ENCODE measurements at regions not wholly inside any gene's neighbourhood (a gene's known extent, or its start where the extent isn't known, plus 50 kb on each side); places are given as distances from the start of the nearest gene placed in this dataset.

DNA sequence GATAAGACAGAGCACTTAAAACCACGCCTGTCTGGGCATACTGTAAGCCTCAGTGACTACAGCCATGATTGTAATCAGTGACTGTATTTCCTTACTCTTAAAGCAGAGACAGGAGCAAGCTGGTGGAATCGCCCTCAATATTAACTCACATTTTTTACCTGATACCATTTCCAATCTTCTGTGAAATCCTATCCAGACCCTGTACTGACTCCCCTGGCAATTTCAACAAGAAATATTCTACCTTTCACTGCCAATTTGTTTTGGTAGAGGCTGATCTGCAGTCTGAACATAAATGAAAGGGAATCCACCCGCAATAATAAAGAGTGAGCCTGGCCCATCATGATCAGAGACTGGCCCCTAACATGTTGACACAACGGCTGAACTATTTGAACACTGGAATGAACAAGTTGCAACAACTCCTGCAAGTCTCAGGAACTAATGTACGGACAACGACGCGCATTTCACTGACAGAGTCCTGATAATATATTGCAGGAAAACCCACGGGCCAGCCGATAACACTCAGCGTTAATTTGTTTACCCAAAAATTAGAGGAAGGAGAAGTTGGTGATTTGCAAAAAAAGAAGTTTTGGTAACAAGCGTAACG is 195.5 kb upstream of the BTG1 start:
- intact Hi-C loops (cut with micrococcal nuclease): no loop called here
- Mint-ChIP-seq H3K4me1 (ENCODE audit: low read depth) (peaks cover 8% of the 10 kb centered on the region), H3K36me3 (no peaks in the 10 kb centered on the region), H3K4me3 (no peak overlapping the region), H3K27me3 (no peaks in the 10 kb centered on the region), H3K9me3 (peaks cover 12% of the 10 kb centered on the region), H3K27ac (no peak overlapping the region)
- DNase-seq: no peak
- ChIA-PET POLR2A (no interaction called here), CTCF (no interaction called here)

GRCh38 chr12:92340441-92341064 is 194.9 kb upstream of the BTG1 start:
- Mint-ChIP-seq H3K4me1 (ENCODE audit: low read depth) (peaks cover 8% of the 10 kb centered on the region), H3K9me3 (peaks cover 8% of the 10 kb centered on the region), H3K27me3 (no peaks in the 10 kb centered on the region), H3K36me3 (no peaks in the 10 kb centered on the region), H3K27ac (no peak overlapping the region), H3K4me3 (no peak overlapping the region)
- ChIA-PET POLR2A (no interaction called here), CTCF (no interaction called here)
- intact Hi-C loops (cut with micrococcal nuclease): no loop called here
- no peak for DNase-seq

- Mint-ChIP-seq H3K4me1 (ENCODE audit: low read depth) (peaks cover 8% of the 10 kb centered on the region), H3K27me3 (no peaks in the 10 kb centered on the region), H3K27ac (no peak overlapping the region), H3K36me3 (no peaks in the 10 kb centered on the region), H3K9me3 (peaks cover 2% of the 10 kb centered on the region), H3K4me3 (no peak overlapping the region)
- ChIA-PET POLR2A (no interaction called here), CTCF (no interaction called here)
- no peak for DNase-seq
- intact Hi-C loops (cut with micrococcal nuclease): no loop called here
These were observed 194.4 kb upstream of the BTG1 start for GRCh38 chr12:92340003-92340402.

DNA sequence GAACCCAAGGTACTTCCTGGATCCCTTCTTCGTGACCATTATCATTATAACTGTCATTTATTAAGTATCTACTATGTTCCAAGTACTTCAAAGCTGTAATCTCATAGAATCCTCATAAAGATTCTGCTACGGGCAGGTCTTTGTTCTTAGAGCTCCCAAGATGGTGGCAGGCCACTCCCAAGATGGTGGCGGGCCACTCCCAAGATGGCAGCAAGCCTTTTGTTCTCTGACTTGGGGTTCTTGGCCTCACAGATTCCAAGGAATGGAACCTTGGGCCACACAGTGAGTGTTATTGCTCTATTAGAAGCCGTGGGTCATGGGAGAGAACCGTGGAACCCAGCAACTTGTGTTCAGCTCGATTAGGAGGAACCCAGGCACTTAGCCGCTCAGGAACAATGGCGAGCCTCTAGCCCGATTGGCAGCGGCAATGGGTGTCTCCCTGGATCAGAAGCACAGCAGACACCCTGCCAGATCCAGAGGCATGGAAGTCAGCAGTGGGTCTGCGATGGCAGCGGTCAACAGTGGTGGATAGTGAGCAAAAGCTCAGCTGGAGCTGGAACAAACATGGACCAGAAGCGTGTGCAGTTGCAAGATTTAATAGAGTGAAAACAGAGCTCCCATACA is 193.7 kb upstream of the BTG1 start:
- H3K4me1 Mint-ChIP-seq (ENCODE audit: low read depth): peaks cover 8% of the 10 kb centered on the region
- no peak overlapping the region for H3K4me3 Mint-ChIP-seq
- H3K27ac Mint-ChIP-seq: no peak overlapping the region
- no peak for DNase-seq
- H3K36me3 Mint-ChIP-seq: no peaks in the 10 kb centered on the region
- CTCF ChIA-PET: no interaction called here
- peaks cover 2% of the 10 kb centered on the region for H3K9me3 Mint-ChIP-seq
- intact Hi-C loops (cut with micrococcal nuclease): no loop called here
- POLR2A ChIA-PET: no interaction called here
- no peaks in the 10 kb centered on the region for H3K27me3 Mint-ChIP-seq

DNA sequence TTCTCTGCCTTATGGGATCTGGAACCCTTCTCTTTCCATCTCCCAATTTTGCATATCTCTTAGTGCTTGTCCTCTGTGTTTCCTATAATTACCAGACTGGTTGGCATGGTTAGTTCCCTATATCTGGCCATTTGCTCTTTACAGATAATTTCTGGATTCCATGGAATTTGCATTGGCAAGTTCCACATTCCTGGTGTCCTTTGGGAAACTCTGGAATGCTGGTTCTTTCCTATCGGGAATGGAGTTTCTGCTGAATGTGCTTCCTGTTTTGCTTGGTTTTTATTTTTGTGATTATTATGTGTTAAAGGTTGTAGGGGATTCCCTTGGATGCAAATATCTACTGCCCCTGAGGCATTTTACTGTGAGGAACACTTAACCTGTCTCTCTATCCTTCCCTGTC is 193.0 kb upstream of the BTG1 start:
- no peaks in the 10 kb centered on the region for H3K27me3 Mint-ChIP-seq
- H3K36me3 Mint-ChIP-seq: no peaks in the 10 kb centered on the region
- H3K4me3 Mint-ChIP-seq: no peak overlapping the region
- H3K9me3 Mint-ChIP-seq: peaks cover 2% of the 10 kb centered on the region
- H3K27ac Mint-ChIP-seq: no peak overlapping the region
- ChIA-PET POLR2A (no interaction called here), CTCF (interaction anchor here (0.6 kb wide), 1 partner anchor 256 kb away, joined by 3 read pairs; no protein-coding TSS in a partner anchor)
- DNase-seq: no peak
- H3K4me1 Mint-ChIP-seq (ENCODE audit: low read depth): peaks cover 13% of the 10 kb centered on the region
- intact Hi-C loops (cut with micrococcal nuclease): no loop called here

GRCh38 chr12:92338102-92338501 is 192.5 kb upstream of the BTG1 start:
- Mint-ChIP-seq H3K36me3 (no peaks in the 10 kb centered on the region), H3K9me3 (peaks cover 2% of the 10 kb centered on the region), H3K27me3 (no peaks in the 10 kb centered on the region), H3K4me1 (ENCODE audit: low read depth) (peaks cover 18% of the 10 kb centered on the region), H3K4me3 (no peak overlapping the region), H3K27ac (no peak overlapping the region)
- DNase-seq: no peak
- CTCF ChIA-PET: interaction anchor here (0.6 kb wide), 1 partner anchor 257 kb away, joined by 3 read pairs; no protein-coding TSS in a partner anchor
- intact Hi-C loops (cut with micrococcal nuclease): no loop called here
- POLR2A ChIA-PET: no interaction called here

GRCh38 chr12:92337128-92337527 is 191.5 kb upstream of the BTG1 start:
- Mint-ChIP-seq H3K36me3 (no peaks in the 10 kb centered on the region), H3K4me3 (no peak overlapping the region), H3K27ac (no peak overlapping the region), H3K27me3 (no peaks in the 10 kb centered on the region), H3K9me3 (peaks cover 2% of the 10 kb centered on the region), H3K4me1 (ENCODE audit: low read depth) (peaks cover 27% of the 10 kb centered on the region)
- CTCF ChIA-PET: interaction anchor here (0.6 kb wide), 1 partner anchor 1166 kb away, joined by 3 read pairs; no protein-coding TSS in a partner anchor
- intact Hi-C loops (cut with micrococcal nuclease): no loop called here
- no peak for DNase-seq
- POLR2A ChIA-PET: no interaction called here

DNA sequence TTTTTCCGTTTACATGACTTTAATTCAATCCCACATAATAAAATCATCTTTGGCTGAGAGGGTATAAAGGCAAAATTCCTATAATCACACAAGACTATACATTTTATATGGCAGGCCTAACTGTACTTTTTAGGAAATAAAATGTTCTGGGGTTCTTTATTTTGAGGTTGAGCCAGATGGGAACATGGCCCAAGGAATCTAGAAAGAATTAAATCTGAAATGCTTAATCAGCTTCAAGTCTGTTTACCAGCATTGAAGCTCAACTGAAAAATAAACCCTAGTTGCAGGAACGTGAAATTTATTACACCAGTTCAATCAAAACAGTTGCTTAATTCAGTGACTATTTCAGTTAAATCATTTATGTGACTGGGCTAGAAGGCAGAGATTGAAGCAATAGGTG is 191.0 kb upstream of the BTG1 start:
- ChIA-PET CTCF (interaction anchor here (0.6 kb wide), 1 partner anchor 1166 kb away, joined by 3 read pairs; no protein-coding TSS in a partner anchor), POLR2A (no interaction called here)
- intact Hi-C loops (cut with micrococcal nuclease): no loop called here
- no peaks in the 10 kb centered on the region for H3K36me3 Mint-ChIP-seq
- H3K4me3 Mint-ChIP-seq: no peak overlapping the region
- peaks cover 2% of the 10 kb centered on the region for H3K9me3 Mint-ChIP-seq
- H3K27me3 Mint-ChIP-seq: no peaks in the 10 kb centered on the region
- no peak overlapping the region for H3K27ac Mint-ChIP-seq
- H3K4me1 Mint-ChIP-seq (ENCODE audit: low read depth): peaks cover 29% of the 10 kb centered on the region
- DNase-seq: no peak

DNA sequence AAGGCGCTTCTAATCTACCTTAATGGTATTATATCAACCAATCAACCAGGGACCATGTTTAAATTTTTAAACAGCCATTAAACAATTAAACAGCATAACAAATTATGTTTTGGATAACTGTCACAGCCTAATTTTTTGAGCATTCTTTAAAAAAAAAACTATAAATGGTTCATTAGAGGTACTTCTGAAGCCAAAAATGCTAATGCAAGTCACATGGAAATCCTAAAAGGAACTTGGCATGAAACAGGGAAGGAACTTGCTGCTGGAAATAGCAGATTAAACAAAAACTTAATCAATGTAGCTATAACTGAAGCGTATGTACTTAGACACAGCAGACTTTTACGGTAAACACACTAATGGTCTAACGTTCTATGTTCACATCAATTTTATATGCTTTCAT is 190.2 kb upstream of the BTG1 start:
- H3K36me3 Mint-ChIP-seq: no peaks in the 10 kb centered on the region
- no peak overlapping the region for H3K4me3 Mint-ChIP-seq
- CTCF ChIA-PET: no interaction called here
- H3K9me3 Mint-ChIP-seq: peaks cover 2% of the 10 kb centered on the region
- peaks cover 23% of the 10 kb centered on the region for H3K4me1 Mint-ChIP-seq (ENCODE audit: low read depth)
- DNase-seq: no peak
- POLR2A ChIA-PET: no interaction called here
- intact Hi-C loops (cut with micrococcal nuclease): no loop called here
- H3K27ac Mint-ChIP-seq: no peak overlapping the region
- H3K27me3 Mint-ChIP-seq: no peaks in the 10 kb centered on the region

GRCh38 chr12:92334552-92334951 is 188.9 kb upstream of the BTG1 start:
- Mint-ChIP-seq H3K36me3 (no peaks in the 10 kb centered on the region), H3K9me3 (peaks cover 1% of the 10 kb centered on the region), H3K27ac (no peak overlapping the region), H3K27me3 (no peaks in the 10 kb centered on the region), H3K4me3 (no peak overlapping the region), H3K4me1 (ENCODE audit: low read depth) (peaks cover 21% of the 10 kb centered on the region)
- intact Hi-C loops (cut with micrococcal nuclease): no loop called here
- no peak for DNase-seq
- ChIA-PET CTCF (interaction anchor here (1.2 kb wide), 1 partner anchor 10 kb away, joined by 3 read pairs; no protein-coding TSS in a partner anchor), POLR2A (no interaction called here)

GRCh38 chr12:92332552-92332951 is 186.9 kb upstream of the BTG1 start:
- Mint-ChIP-seq H3K27me3 (no peaks in the 10 kb centered on the region), H3K4me1 (ENCODE audit: low read depth) (peaks cover 21% of the 10 kb centered on the region), H3K36me3 (no peaks in the 10 kb centered on the region), H3K9me3 (no peaks in the 10 kb centered on the region), H3K27ac (no peak overlapping the region), H3K4me3 (no peak overlapping the region)
- intact Hi-C loops (cut with micrococcal nuclease): no loop called here
- no peak for DNase-seq
- ChIA-PET CTCF (no interaction called here), POLR2A (no interaction called here)

DNA sequence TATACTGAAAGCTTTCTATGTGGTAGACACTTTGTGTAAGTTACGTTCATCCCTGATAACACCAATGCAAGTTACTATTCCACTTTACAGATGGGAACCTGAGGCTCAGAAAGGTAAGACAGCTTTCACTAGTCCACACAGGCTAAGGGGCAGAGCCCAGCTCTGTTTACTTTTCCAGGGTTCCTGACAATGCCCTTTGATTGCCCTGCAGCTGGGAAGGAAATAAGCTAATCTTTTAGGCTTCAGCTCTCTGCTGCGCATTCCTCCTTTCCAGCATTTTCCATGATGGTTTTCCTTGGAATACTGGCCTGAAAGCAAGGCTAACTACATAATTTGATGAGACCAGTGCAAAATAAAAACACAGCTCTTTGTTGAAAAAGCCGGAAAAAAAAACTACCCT is 185.7 kb upstream of the BTG1 start:
- H3K27me3 Mint-ChIP-seq: no peaks in the 10 kb centered on the region
- CTCF ChIA-PET: no interaction called here
- intact Hi-C loops (cut with micrococcal nuclease): no loop called here
- no peak overlapping the region for H3K27ac Mint-ChIP-seq
- POLR2A ChIA-PET: no interaction called here
- no peaks in the 10 kb centered on the region for H3K9me3 Mint-ChIP-seq
- no peak for DNase-seq
- no peak overlapping the region for H3K4me3 Mint-ChIP-seq
- H3K36me3 Mint-ChIP-seq: no peaks in the 10 kb centered on the region
- H3K4me1 Mint-ChIP-seq (ENCODE audit: low read depth): peaks cover 26% of the 10 kb centered on the region

GRCh38 chr12:92330654-92331053 is 185.0 kb upstream of the BTG1 start:
- Mint-ChIP-seq H3K27me3 (no peaks in the 10 kb centered on the region), H3K36me3 (no peaks in the 10 kb centered on the region), H3K4me3 (no peak overlapping the region), H3K27ac (no peak overlapping the region), H3K4me1 (ENCODE audit: low read depth) (peaks cover 26% of the 10 kb centered on the region), H3K9me3 (peaks cover 5% of the 10 kb centered on the region)
- intact Hi-C loops (cut with micrococcal nuclease): no loop called here
- POLR2A ChIA-PET: no interaction called here
- no peak for DNase-seq
- CTCF ChIA-PET: no interaction called here

Data from activated CD4-positive, alpha-beta memory T cell treated with anti-CD3 and anti-CD28 coated beads for 36 hours (primary cell).